ENCODE measurements at regions not wholly inside any gene's neighbourhood (a gene's known extent, or its start where the extent isn't known, plus 50 kb on each side); places are given as distances from the start of the nearest gene placed in this dataset.

DNA sequence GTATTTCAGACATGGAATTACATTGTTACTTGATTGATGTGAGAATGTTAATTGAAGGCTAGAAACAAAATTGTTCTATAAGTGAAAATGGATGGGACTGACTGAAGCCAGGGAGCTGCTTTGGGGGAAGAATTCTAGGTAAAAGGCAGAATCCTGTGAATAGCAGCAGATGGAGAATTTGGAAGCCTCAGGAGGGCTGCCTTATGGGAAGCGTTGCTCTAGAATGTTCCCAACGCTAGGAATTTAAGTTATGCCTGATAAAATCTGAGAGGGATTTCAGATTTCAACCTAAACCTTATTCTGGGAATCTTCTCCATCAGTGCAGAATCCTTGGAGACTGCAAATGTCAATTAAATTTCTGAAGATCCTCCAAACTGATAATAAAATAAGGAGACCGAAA, 858.2 kb upstream of the FLRT2 start:
- in situ Hi-C loops (cut with MboI; ENCODE audit: low pct_unique_long_range_greater_than_20kb, low sequenced_read_pairs, unreplicated experiment): no loop called here
- TF ChIP-seq, protein P1, sequence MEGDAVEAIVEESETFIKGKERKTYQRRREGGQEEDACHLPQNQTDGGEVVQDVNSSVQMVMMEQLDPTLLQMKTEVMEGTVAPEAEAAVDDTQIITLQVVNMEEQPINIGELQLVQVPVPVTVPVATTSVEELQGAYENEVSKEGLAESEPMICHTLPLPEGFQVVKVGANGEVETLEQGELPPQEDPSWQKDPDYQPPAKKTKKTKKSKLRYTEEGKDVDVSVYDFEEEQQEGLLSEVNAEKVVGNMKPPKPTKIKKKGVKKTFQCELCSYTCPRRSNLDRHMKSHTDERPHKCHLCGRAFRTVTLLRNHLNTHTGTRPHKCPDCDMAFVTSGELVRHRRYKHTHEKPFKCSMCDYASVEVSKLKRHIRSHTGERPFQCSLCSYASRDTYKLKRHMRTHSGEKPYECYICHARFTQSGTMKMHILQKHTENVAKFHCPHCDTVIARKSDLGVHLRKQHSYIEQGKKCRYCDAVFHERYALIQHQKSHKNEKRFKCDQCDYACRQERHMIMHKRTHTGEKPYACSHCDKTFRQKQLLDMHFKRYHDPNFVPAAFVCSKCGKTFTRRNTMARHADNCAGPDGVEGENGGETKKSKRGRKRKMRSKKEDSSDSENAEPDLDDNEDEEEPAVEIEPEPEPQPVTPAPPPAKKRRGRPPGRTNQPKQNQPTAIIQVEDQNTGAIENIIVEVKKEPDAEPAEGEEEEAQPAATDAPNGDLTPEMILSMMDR (IDR thresholded peaks at IDR 0.05; ENCODE audit: extremely low read depth, insufficient read depth, missing control alignments): no peak
- DNase-seq (ENCODE audit: low spot score): no peak

DNA sequence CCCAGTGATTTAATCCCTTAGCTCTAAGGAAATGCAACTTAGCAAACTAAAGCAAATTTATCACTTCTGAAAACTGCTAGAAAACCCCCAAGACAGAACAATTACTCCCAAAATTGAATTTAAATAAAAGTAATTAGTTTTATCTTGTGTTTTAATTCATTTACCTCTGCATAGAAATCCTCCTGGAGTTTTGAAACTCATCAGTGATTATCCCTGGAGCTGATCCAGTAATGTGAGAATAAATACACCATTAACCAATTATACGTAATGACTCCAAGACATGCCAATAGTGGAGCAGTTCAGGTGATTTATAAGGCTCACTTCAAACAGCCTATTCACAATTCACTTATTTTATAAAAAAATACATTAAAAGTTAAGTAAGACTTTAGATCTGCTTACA, 855.3 kb upstream of the FLRT2 start:
- TF ChIP-seq, protein P1 (IDR thresholded peaks at IDR 0.05; ENCODE audit: extremely low read depth, insufficient read depth, missing control alignments): no peak
- in situ Hi-C loops (cut with MboI; ENCODE audit: low pct_unique_long_range_greater_than_20kb, low sequenced_read_pairs, unreplicated experiment): no loop called here
- no peak for DNase-seq (ENCODE audit: low spot score)

- TF ChIP-seq, protein P1 (IDR thresholded peaks at IDR 0.05; ENCODE audit: extremely low read depth, insufficient read depth, missing control alignments): no peak
- in situ Hi-C loops (cut with MboI; ENCODE audit: low pct_unique_long_range_greater_than_20kb, low sequenced_read_pairs, unreplicated experiment): no loop called here
- DNase-seq (ENCODE audit: low spot score): no peak
Observed at GRCh38 chr14:84686550-84686949, 843.4 kb upstream of the FLRT2 start.

DNA sequence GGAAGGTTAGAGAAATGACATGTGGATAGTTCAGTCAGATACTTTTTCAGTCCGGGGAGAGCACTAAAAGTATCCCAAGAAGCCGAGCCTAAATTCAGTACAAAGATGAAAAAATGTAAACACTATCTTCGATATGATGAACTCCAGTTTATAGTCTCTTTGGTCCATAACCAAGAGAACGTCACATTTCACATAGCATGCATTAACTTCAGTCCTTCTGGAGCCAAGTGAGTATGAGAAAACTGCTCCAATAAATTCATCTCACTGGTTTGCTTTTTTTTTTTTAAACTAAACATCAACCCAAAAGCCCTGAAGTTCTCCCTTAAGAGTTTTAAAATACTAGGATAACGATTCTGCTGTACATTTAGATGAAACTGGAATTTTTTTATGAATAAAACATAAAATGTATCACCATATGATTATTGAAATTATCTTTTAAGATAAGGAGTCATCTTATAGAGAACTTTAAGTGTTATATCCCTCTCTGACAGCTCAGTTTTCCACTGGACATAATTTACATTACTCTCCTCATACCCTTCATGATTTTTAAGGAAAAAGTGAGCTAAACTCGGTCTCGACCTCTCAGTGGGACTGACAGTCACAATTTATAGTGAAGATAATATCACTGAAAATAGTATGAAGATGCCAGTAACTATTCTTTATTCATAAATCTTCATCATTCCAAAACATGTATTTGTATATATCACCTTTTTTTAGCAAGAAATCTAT, 841.5 kb upstream of the FLRT2 start:
- in situ Hi-C loops (cut with MboI; ENCODE audit: low pct_unique_long_range_greater_than_20kb, low sequenced_read_pairs, unreplicated experiment): no loop called here
- TF ChIP-seq, protein P1 (IDR thresholded peaks at IDR 0.05; ENCODE audit: extremely low read depth, insufficient read depth, missing control alignments): no peak
- DNase-seq (ENCODE audit: low spot score): no peak

DNA sequence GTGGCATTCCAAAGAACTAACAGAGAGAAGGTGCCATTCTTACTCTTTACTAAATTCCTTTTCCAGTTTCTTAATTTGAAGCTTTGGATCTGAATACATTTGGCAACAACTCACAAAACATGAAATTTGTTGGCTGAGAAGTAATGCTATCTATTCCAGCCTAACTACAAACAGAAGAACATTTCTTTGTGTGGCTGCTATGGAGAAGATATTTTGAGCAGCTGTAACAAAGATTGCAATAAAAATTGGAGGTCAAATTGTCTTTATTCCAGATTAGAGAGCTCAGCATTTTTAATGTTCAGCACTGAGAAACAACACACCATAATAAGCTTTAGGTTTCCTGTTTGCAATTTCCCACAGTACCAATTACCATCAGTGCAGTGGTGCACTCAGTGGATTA, 835.8 kb upstream of the FLRT2 start:
- in situ Hi-C loops (cut with MboI; ENCODE audit: low pct_unique_long_range_greater_than_20kb, low sequenced_read_pairs, unreplicated experiment): no loop called here
- no peak for DNase-seq (ENCODE audit: low spot score)
- TF ChIP-seq, protein P1 (IDR thresholded peaks at IDR 0.05; ENCODE audit: extremely low read depth, insufficient read depth, missing control alignments): no peak

- TF ChIP-seq, protein P1 (IDR thresholded peaks at IDR 0.05; ENCODE audit: extremely low read depth, insufficient read depth, missing control alignments): no peak
- in situ Hi-C loops (cut with MboI; ENCODE audit: low pct_unique_long_range_greater_than_20kb, low sequenced_read_pairs, unreplicated experiment): no loop called here
- DNase-seq (ENCODE audit: low spot score): no peak
Observed at GRCh38 chr14:84704601-84705000, 825.3 kb upstream of the FLRT2 start.
